ENCODE measurements at regions not wholly inside any gene's neighbourhood (a gene's known extent, or its start where the extent isn't known, plus 50 kb on each side); places are given as distances from the start of the nearest gene placed in this dataset.
"Not testable (repeated sequence)": the region's sequence is repeated elsewhere in the genome, so short reads cannot be mapped to it uniquely, and the experiment has no call there.

DNA sequence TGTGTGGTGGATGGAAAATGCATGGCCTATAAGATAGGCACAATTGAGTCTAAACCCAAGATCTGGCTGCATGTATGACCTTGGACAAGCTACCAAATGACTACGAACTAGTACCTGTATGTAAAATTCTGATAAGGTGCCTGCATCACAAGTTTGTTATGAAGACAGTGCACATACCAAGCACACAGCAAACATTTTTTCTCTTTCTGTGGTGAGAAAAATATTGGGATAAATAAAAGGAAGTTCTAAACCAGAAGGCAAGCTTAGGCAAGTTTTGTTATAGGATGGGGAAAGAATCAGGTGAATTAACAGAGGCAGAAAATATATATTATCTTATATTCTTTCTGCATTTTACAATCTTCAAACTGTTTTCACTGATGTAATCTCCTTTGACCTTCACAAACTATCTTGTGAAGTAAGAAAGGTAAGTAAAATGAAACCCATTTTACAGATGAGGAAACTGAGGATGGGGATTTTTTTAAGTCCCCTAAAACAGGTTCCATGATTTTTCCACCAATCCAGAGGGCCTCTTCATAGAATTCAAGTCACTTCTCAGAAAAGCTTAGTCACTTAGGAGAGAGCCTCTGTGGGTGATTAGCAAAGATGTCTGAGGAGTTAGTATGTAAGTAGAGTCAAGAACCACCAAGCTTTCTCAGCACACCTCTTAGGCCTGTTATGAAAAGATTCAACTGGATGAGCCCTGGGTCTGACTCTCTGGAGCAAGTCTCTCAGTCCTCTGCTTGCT lies 132.0 kb upstream of the RAP1B start:
- no peak for DNase-seq (ENCODE audit: low read depth)

DNA sequence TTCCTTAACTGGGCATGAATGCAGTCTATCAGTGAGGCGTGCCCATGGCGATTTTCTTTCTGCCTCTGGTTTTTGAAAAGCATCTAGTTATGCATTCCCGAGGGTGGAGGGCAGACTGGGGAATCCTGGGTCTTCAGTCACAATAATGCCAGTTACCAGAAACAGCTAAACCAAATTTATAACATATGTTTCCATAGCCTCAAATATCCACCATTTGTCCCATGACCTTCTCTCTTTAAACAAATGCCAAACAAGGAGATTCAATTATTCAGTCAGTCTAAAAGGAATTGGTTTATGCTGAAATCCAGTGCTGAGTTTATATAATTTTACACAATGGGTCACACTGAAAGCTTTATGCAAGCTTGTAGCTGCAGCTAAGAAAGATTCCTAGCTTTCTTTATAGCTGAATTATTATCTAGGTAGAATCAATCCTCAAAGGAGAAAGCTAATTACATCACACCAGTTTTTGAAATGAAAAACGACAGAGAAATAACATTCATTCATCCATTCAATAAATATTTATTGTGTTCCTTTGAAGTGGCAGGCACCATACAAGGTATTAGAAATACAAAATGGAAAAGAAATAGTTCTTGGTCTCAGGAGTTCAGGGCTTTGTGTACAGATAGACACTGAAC lies 131.3 kb upstream of the RAP1B start:
- no peak for DNase-seq (ENCODE audit: low read depth)

DNA sequence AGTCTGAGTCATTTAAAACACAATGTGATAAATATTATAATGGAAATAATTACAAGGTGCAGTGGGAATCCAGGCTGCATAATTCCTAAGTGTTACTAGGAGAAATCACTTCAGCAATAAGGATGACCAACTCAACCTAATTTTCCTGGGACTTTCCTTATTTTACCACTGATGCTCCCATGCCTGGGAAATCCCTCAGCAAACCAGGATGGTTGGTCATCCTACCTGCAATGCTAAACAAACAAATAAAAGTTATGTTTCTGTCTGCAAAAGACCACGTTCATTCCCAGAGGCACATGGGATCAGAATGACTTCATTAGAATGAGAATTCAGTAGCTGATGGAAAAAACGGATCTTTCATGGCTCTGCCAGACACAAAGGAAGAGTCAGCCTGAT lies 130.8 kb upstream of the RAP1B start:
- no peak for DNase-seq (ENCODE audit: low read depth)

GRCh38 chr12:68480526-68480925 lies 130.2 kb upstream of the RAP1B start:
- no peak for DNase-seq (ENCODE audit: low read depth)

DNA sequence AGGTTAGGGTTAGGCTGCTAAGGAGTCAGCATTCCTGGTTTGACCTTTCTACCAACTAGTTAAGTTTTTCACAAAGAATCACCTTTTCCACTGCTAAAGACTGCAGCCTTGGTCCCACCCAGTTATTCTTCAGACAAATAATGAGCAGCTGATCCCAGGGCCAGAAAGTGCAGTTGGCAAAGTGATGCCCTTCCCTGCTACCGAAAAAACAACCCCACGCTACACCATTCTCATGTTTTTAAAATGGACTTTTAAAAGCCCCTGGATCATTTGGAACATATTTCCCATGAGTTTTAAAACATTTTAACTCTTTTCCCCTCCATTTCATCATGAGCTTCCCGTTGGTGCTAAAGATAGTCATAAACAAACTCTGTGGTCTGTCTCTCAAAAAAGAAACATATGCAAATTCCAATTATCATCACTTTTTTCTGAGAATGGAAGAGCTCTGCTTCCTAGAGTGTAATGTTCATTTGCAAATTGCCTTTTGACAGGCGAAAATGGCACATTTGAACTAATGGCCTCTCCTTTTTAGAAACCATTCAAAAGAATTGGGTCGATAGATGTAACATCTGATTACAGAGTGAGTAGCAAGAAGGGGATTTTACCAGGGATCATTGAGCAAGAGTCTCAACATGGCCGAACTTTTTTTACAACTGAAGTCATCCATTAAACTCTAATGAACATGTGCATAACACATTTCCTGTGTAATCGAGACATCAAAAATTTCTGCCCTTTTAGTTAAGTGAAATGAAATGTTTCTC lies 129.3 kb upstream of the RAP1B start:
- no peak for DNase-seq (ENCODE audit: low read depth)

DNA sequence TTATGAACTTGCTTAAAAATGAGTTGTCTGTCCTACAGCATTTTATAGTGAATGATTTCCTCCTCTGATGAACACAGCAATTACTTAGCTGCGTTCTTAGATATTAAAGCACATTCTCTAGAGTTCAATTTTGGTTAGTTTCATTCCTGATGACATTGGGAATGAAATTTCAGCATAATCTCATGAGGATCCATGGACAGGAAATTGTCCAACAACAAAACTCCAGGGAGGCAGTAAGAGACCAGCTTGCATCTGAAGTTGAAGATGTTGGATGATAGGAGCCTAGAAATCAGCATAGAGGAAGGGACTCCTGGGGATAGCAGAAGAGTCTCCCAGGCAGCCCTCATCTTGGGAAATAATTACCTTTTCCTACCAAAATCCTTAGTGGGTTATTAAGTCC lies 128.7 kb upstream of the RAP1B start:
- no peak for DNase-seq (ENCODE audit: low read depth)

- DNase-seq (ENCODE audit: low read depth), result no peak
Measured at GRCh38 chr12:68482660-68483059, 128.0 kb upstream of the RAP1B start.

DNA sequence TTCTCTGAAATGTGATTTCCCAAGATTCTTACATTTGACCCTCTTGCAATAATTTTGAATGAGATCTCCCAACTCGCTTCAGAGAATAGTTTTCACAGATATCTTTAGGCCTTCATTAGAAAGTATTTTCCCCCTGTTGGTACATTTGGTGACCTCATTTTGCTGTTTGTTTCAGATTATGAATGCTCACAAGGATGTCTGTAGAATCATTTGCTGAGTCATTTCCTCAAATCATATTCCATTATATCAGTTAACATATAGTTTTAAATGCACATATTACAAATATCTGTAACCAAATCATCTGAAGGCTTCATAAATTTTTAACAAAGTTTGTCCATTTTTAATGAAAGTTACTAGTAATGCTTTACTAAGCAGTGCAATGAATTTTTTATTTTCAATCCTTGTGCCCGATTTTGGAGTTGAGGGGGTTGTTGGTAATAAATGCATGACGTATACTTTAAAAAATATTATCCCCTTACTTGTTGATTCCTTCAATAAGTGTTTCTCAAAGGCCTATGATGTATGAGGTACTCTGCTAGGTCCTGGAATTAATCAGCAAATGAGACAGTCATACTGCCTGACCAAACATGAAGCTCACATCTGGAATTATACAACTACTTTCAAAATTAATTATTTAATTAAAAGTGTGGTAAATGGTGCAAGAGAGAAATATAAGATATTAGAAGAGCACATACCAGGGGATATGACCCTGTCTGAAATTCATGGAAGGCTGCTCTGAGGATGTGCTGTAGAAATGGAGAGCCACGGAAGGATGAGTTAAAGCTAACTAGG lies 126.9 kb upstream of the RAP1B start:
- peak; percentile 20 for DNase-seq (ENCODE audit: low read depth)

DNA sequence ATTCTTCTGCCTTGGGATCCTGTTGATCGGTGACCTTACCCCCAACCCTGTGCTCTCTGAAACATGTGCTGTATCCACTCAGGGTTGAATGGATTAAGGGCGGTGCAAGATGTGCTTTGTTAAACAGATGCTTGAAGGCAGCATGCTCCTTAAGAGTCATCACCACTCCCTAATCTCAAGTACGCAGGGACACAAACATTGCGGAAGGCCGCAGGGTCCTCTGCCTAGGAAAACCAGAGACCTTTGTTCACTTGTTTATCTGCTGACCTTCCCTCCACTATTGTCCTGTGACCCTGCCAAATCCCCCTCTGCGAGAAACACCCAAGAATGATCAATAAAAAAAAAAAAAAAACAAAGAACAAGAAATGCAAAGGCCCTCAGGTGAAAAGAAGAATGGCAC lies 126.1 kb upstream of the RAP1B start:
- not testable (repeated sequence) for DNase-seq (ENCODE audit: low read depth)

- not testable (repeated sequence) for DNase-seq (ENCODE audit: low read depth)
Measured at GRCh38 chr12:68486449-68486848, 124.2 kb upstream of the RAP1B start.

DNA sequence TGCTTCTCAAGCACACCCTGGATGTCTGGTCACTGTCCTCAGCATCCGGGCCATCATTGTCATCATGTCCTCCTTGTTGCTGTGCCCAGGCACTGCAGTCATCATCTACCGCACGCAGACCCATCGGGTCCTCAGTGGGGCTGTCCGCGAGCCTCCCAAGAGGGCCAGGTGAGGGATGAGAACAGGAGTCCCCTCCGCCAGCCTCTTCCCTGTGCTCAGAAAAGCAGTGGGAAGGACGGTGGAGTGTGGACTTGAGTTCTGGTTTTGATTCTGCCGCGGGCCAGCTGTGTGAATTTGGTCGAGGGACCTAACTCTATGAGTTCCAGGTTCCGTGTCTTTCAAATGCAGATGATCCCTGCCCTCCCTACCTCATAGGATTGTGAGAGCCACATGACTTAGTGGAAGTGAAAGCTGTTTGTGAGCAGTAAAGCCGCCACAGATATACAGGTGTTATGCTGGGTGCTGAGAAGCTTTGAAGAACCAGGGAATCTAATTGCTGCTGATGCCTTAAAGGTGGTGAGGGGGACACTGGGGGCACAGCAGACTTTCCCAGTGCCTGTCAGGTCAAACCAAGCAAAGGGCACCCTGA lies 122.9 kb upstream of the RAP1B start:
- no peak for DNase-seq (ENCODE audit: low read depth)

DNA sequence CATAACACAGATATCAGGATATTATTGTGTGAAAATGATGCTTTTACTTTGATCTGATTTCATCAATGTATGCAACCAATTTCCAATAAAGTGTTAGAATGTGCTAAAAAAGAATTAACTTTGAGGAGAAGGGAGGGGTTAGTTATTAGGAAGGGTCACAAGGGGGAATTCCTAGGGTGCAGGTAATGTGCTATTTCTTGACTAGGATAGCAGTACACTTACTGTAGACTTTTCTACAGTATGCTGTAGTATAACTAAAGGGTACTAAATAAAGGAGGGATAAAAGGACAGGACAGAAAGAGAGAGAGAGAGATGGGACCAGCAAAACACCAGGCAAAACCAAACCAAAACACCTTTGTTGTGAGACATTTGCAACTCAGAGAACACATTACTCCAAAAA lies 121.4 kb upstream of the RAP1B start:
- DNase-seq (ENCODE audit: low read depth), result no peak

GRCh38 chr12:68490476-68490875 lies 120.2 kb upstream of the RAP1B start:
- no peak for DNase-seq (ENCODE audit: low read depth)

- no peak for DNase-seq (ENCODE audit: low read depth)
Measured at GRCh38 chr12:68491204-68491960, 119.3 kb upstream of the RAP1B start.

DNA sequence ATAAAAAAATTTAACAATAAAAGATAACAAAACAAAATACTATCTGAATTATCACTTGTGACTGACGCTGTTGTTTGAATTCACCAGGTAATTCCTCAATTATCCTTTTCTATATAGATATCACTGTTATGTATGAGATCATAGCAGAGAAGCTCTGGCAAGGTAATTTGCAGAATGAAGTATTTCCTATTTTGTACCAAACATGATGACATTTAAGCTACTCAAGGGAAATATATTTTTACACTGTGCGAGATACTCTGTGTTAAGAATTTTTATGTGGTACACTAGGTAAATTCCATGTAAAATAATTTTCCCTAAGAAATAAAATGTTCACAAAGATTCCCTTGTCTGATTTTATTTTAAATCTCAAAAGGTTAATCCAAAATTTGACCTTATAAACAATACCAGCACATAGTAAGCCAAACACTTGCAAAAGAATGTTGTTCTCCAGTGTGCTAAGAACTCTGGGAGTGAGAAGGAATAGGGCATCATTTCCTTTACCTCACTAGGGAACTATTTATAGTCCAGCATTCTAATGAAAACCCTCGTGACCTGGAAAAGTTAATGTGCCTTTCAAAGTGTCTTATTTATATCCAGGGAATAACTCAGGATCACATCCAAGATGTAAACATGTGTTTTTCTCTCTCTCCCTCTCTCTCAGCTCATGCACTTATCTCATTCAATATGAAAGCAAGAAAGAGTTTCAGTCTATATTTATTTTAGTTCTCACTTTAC lies 115.2 kb upstream of the RAP1B start:
- DNase-seq (ENCODE audit: low read depth), result peak; percentile 10

GRCh38 chr12:68497107-68497506 lies 113.6 kb upstream of the RAP1B start:
- DNase-seq (ENCODE audit: low read depth), result no peak

DNA sequence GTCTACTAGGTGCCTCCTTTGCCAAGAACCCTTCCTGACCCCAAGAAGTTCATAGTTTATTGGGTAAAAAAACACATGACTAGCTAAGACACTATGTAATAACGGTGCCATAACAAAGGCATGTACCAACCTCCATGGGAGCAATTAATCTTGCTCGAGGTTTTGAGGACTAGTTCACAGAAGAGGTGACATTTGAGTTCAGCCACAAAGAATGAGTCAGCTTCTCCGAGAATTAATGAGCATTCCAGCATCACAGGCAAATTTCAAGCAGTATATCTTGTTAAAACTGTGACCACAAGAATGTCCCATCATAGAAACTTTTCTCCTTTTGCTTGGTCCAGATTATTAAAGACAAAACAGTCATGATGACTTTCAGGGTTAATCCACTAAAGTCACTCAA lies 113.0 kb upstream of the RAP1B start:
- DNase-seq (ENCODE audit: low read depth), result peak; percentile 89

GRCh38 chr12:68498736-68499135 lies 112.0 kb upstream of the RAP1B start:
- DNase-seq (ENCODE audit: low read depth), result no peak

DNA sequence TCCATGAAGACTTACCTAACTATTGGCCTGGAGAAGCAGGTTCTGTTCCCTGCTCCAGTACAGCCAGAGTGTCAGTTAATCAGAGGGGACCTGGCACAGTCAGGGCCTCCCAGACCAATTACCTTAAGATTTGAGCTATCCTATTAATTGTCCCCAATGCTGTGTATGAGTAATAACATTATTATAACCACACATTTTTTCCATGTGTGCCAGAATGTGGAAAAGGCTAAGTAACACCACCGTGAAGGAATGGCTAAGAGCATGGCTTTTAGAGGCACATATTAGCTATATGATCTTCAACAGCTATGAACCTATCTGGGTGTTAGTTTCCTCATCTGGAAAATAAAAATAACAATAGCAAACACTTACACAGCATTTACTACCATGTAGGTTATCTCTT lies 111.1 kb upstream of the RAP1B start:
- DNase-seq (ENCODE audit: low read depth), result no peak

DNA sequence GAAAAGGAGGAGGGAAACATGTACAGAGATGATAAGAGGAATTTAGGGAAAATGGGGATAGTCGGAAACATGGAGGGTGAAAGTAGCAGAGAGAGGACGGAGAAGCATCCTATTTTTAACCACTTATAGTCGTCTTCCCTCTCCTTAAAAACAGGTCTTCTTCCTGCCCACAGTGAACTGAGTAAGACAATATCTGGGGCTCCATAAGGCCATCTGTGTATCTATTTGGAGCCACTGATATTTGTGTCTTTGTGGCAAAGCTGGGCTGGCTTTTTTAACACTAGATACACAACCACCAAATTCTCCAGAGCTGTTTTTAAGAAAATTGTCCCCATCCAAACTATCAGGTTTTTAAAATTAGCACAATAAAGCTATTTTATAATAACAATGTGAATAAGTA lies 109.5 kb upstream of the RAP1B start:
- DNase-seq (ENCODE audit: low read depth), result no peak
